ENCODE measurements at regions not wholly inside any gene's neighbourhood (a gene's known extent, or its start where the extent isn't known, plus 50 kb on each side); places are given as distances from the start of the nearest gene placed in this dataset.

- H3K4me1 ChIP-seq (ENCODE audit: control insufficient read depth, extremely low read depth, insufficient read depth, low read length): peaks cover 6% of the 10 kb centered on the region
- H3K27me3 ChIP-seq (ENCODE audit: control insufficient read depth, extremely low read depth, insufficient read depth, low read length): peaks cover 24% of the 10 kb centered on the region
- H3K4me2 ChIP-seq (ENCODE audit: control insufficient read depth, extremely low read depth, insufficient read depth, low read depth, low read length): no peak overlapping the region
- H3K4me3 ChIP-seq (ENCODE audit: control insufficient read depth in 2 of 3, extremely low read depth in 1 of 3, insufficient read depth in 2 of 3, low read depth in 1 of 3, low read length in 3 of 3): no peak overlapping the region
- H3K27ac ChIP-seq (ENCODE audit: control insufficient read depth, insufficient read depth, low read length): no peak overlapping the region
- no peaks in the 10 kb centered on the region for H3K36me3 ChIP-seq (ENCODE audit: control insufficient read depth in 2 of 2, extremely low read depth in 1 of 2, insufficient read depth in 2 of 2, low read length in 2 of 2)
- H3K9me1 ChIP-seq (ENCODE audit: control insufficient read depth, extremely low read depth, insufficient read depth, low read length): no peaks in the 10 kb centered on the region
- TF ChIP-seq EZH2 (IDR thresholded peaks at IDR 0.05; ENCODE audit: low read length) (no peak), CTCF (optimal IDR thresholded peaks at IDR 0.05 in 1 of 3, IDR thresholded peaks at IDR 0.05 in 1 of 3, conservative IDR thresholded peaks at IDR 0.05 in 1 of 3; ENCODE audit: extremely low read depth in 1 of 3, insufficient read depth in 2 of 3, low read length in 3 of 3) (no peak)
- H3K9me3 ChIP-seq (ENCODE audit: control insufficient read depth, low read depth, low read length): no peaks in the 10 kb centered on the region
- DNase-seq (ENCODE audit: low read depth, low spot score) (no peak), FAIRE-seq (no peak)
- no peak overlapping the region for H2AFZ ChIP-seq (ENCODE audit: control insufficient read depth, low read length)
- no peak overlapping the region for H3K9ac ChIP-seq (ENCODE audit: control insufficient read depth, extremely low read depth, insufficient read depth, low read length)
- H4K20me1 ChIP-seq (ENCODE audit: control insufficient read depth, extremely low read depth, insufficient read depth, low read length): no peaks in the 10 kb centered on the region
- H3K79me2 ChIP-seq (ENCODE audit: control insufficient read depth, insufficient read depth, low read length): no peaks in the 10 kb centered on the region
- dilution Hi-C loops (cut with MboI; ENCODE audit: extremely low pct_ligation_motif_present, low sequenced_read_pairs): no loop called here
Measured at GRCh38 chr7:155211761-155212160, 85.9 kb upstream of the INSIG1 start.

GRCh38 chr7:155212301-155213015 lies 85.2 kb upstream of the INSIG1 start:
- no peak overlapping the region for H3K4me3 ChIP-seq (ENCODE audit: control insufficient read depth in 2 of 3, extremely low read depth in 1 of 3, insufficient read depth in 2 of 3, low read depth in 1 of 3, low read length in 3 of 3)
- dilution Hi-C loops (cut with MboI; ENCODE audit: extremely low pct_ligation_motif_present, low sequenced_read_pairs): no loop called here
- no peaks in the 10 kb centered on the region for H3K36me3 ChIP-seq (ENCODE audit: control insufficient read depth in 2 of 2, extremely low read depth in 1 of 2, insufficient read depth in 2 of 2, low read length in 2 of 2)
- DNase-seq (ENCODE audit: low read depth, low spot score) (no peak), FAIRE-seq (no peak)
- no peaks in the 10 kb centered on the region for H3K9me3 ChIP-seq (ENCODE audit: control insufficient read depth, low read depth, low read length)
- H3K79me2 ChIP-seq (ENCODE audit: control insufficient read depth, insufficient read depth, low read length): no peaks in the 10 kb centered on the region
- no peak overlapping the region for H3K27ac ChIP-seq (ENCODE audit: control insufficient read depth, insufficient read depth, low read length)
- peaks cover 24% of the 10 kb centered on the region for H3K27me3 ChIP-seq (ENCODE audit: control insufficient read depth, extremely low read depth, insufficient read depth, low read length)
- H3K4me1 ChIP-seq (ENCODE audit: control insufficient read depth, extremely low read depth, insufficient read depth, low read length): peaks cover 6% of the 10 kb centered on the region
- no peaks in the 10 kb centered on the region for H4K20me1 ChIP-seq (ENCODE audit: control insufficient read depth, extremely low read depth, insufficient read depth, low read length)
- TF ChIP-seq CTCF (optimal IDR thresholded peaks at IDR 0.05 in 1 of 3, IDR thresholded peaks at IDR 0.05 in 1 of 3, conservative IDR thresholded peaks at IDR 0.05 in 1 of 3; ENCODE audit: extremely low read depth in 1 of 3, insufficient read depth in 2 of 3, low read length in 3 of 3) (no peak), EZH2 (IDR thresholded peaks at IDR 0.05; ENCODE audit: low read length) (no peak)
- no peak overlapping the region for H3K9ac ChIP-seq (ENCODE audit: control insufficient read depth, extremely low read depth, insufficient read depth, low read length)
- no peak overlapping the region for H2AFZ ChIP-seq (ENCODE audit: control insufficient read depth, low read length)
- no peaks in the 10 kb centered on the region for H3K9me1 ChIP-seq (ENCODE audit: control insufficient read depth, extremely low read depth, insufficient read depth, low read length)
- H3K4me2 ChIP-seq (ENCODE audit: control insufficient read depth, extremely low read depth, insufficient read depth, low read depth, low read length): no peak overlapping the region

Data from keratinocyte (primary cell).